ENCODE measurements at regions not wholly inside any gene's neighbourhood (a gene's known extent, or its start where the extent isn't known, plus 50 kb on each side); places are given as distances from the start of the nearest gene placed in this dataset.
A peak's percentile ranks its signal among the peaks of the same experiment; 100 is the strongest.

- no peak overlapping the region for H3K27ac Mint-ChIP-seq
- no peaks in the 10 kb centered on the region for H3K4me1 Mint-ChIP-seq
- no peaks in the 10 kb centered on the region for H3K27me3 Mint-ChIP-seq
- ChIA-PET CTCF (no interaction called here), POLR2A (no interaction called here)
- intact Hi-C loops (cut with DNase I, micrococcal nuclease): no loop called here
- no peaks in the 10 kb centered on the region for H3K9me3 Mint-ChIP-seq (ENCODE audit: low read depth)
- H3K36me3 Mint-ChIP-seq (ENCODE audit: low read depth): no peaks in the 10 kb centered on the region
- no peak for ATAC-seq
- no peak for DNase-seq
- H3K4me3 Mint-ChIP-seq: no peak overlapping the region
These were observed 152.7 kb downstream of the CHRM3 start for GRCh38 chr1:239539051-239539450.

GRCh38 chr1:239539812-239540211 lies 153.4 kb downstream of the CHRM3 start:
- Mint-ChIP-seq H3K9me3 (ENCODE audit: low read depth) (no peaks in the 10 kb centered on the region), H3K27ac (no peak overlapping the region), H3K27me3 (no peaks in the 10 kb centered on the region), H3K36me3 (ENCODE audit: low read depth) (no peaks in the 10 kb centered on the region), H3K4me3 (no peak overlapping the region), H3K4me1 (no peaks in the 10 kb centered on the region)
- CTCF ChIA-PET: no interaction called here
- POLR2A ChIA-PET: no interaction called here
- DNase-seq (no peak), ATAC-seq (no peak)
- intact Hi-C loops (cut with DNase I, micrococcal nuclease): no loop called here

- H3K4me3 Mint-ChIP-seq: no peak overlapping the region
- intact Hi-C loops (cut with DNase I, micrococcal nuclease): no loop called here
- peaks cover 6% of the 10 kb centered on the region for H3K36me3 Mint-ChIP-seq (ENCODE audit: low read depth)
- ATAC-seq (no peak), DNase-seq (no peak)
- POLR2A ChIA-PET: interaction anchor here (0.6 kb wide), 1 partner anchor 1296 kb away, joined by 3 read pairs; no protein-coding TSS in a partner anchor
- peaks cover 8% of the 10 kb centered on the region for H3K9me3 Mint-ChIP-seq (ENCODE audit: low read depth)
- no peak overlapping the region for H3K27ac Mint-ChIP-seq
- no peaks in the 10 kb centered on the region for H3K27me3 Mint-ChIP-seq
- peaks cover 17% of the 10 kb centered on the region for H3K4me1 Mint-ChIP-seq
- CTCF ChIA-PET: interaction anchor here (1.1 kb wide), 1 partner anchor 10 kb away, joined by 3 read pairs; no protein-coding TSS in a partner anchor
These were observed 157.5 kb downstream of the CHRM3 start for GRCh38 chr1:239543873-239544272.

- ATAC-seq (no peak), DNase-seq (no peak)
- Mint-ChIP-seq H3K4me3 (no peak overlapping the region), H3K27me3 (no peaks in the 10 kb centered on the region), H3K4me1 (peaks cover 17% of the 10 kb centered on the region), H3K36me3 (ENCODE audit: low read depth) (peaks cover 8% of the 10 kb centered on the region), H3K9me3 (ENCODE audit: low read depth) (peaks cover 8% of the 10 kb centered on the region), H3K27ac (no peak overlapping the region)
- ChIA-PET POLR2A (no interaction called here), CTCF (no interaction called here)
- intact Hi-C loops (cut with DNase I, micrococcal nuclease): no loop called here
These were observed 159.1 kb downstream of the CHRM3 start for GRCh38 chr1:239545466-239545865.

- no peaks in the 10 kb centered on the region for H3K27me3 Mint-ChIP-seq
These were observed 161.6 kb downstream of the CHRM3 start for GRCh38 chr1:239547987-239548386.

GRCh38 chr1:239550178-239550577 lies 163.8 kb downstream of the CHRM3 start:
- intact Hi-C loops (cut with DNase I, micrococcal nuclease): no loop called here
- Mint-ChIP-seq H3K36me3 (ENCODE audit: low read depth) (peaks cover 8% of the 10 kb centered on the region), H3K4me3 (no peak overlapping the region), H3K27me3 (no peaks in the 10 kb centered on the region), H3K4me1 (peaks cover 17% of the 10 kb centered on the region), H3K27ac (no peak overlapping the region), H3K9me3 (ENCODE audit: low read depth) (peaks cover 8% of the 10 kb centered on the region)
- POLR2A ChIA-PET: no interaction called here
- ATAC-seq: no peak
- DNase-seq: no peak
- CTCF ChIA-PET: no interaction called here

More at GRCh38 chr1:239547987-239548386, 161.6 kb downstream of the CHRM3 start:
- ATAC-seq (peak; percentile 78), DNase-seq (no peak)
- Mint-ChIP-seq H3K4me3 (peak overlapping the region; percentile 35), H3K4me1 (peaks cover 17% of the 10 kb centered on the region), H3K27ac (no peak overlapping the region), H3K9me3 (ENCODE audit: low read depth) (peaks cover 8% of the 10 kb centered on the region), H3K36me3 (ENCODE audit: low read depth) (peaks cover 8% of the 10 kb centered on the region)
- intact Hi-C loops (cut with DNase I, micrococcal nuclease): no loop called here
- POLR2A ChIA-PET: interaction anchor here (0.6 kb wide), 1 partner anchor 1863 kb away, joined by 3 read pairs; no protein-coding TSS in a partner anchor
- CTCF ChIA-PET: interaction anchor here (0.6 kb wide), 1 partner anchor 180 kb away, joined by 3 read pairs; no protein-coding TSS in a partner anchor

GRCh38 chr1:239555350-239555749 lies 169.0 kb downstream of the CHRM3 start:
- H3K27me3 Mint-ChIP-seq: no peaks in the 10 kb centered on the region
- no peak overlapping the region for H3K4me3 Mint-ChIP-seq
- no peaks in the 10 kb centered on the region for H3K9me3 Mint-ChIP-seq (ENCODE audit: low read depth)
- ChIA-PET CTCF (no interaction called here), POLR2A (no interaction called here)
- no peak overlapping the region for H3K27ac Mint-ChIP-seq
- no peaks in the 10 kb centered on the region for H3K36me3 Mint-ChIP-seq (ENCODE audit: low read depth)
- ATAC-seq: no peak
- no peak for DNase-seq
- intact Hi-C loops (cut with DNase I, micrococcal nuclease): no loop called here
- peaks cover 10% of the 10 kb centered on the region for H3K4me1 Mint-ChIP-seq

- ChIA-PET POLR2A (interaction anchor here (0.6 kb wide), 1 partner anchor 296 kb away, joined by 9 read pairs; no protein-coding TSS in a partner anchor), CTCF (no interaction called here)
- DNase-seq (no peak), ATAC-seq (no peak)
- Mint-ChIP-seq H3K36me3 (ENCODE audit: low read depth) (no peaks in the 10 kb centered on the region), H3K4me3 (no peak overlapping the region), H3K4me1 (peaks cover 10% of the 10 kb centered on the region), H3K27me3 (no peaks in the 10 kb centered on the region), H3K9me3 (ENCODE audit: low read depth) (no peaks in the 10 kb centered on the region), H3K27ac (peak overlapping the region; percentile 24)
- intact Hi-C loops (cut with DNase I, micrococcal nuclease): no loop called here
These were observed 172.2 kb downstream of the CHRM3 start for GRCh38 chr1:239558559-239558958.

GRCh38 chr1:239558991-239559390 lies 172.6 kb downstream of the CHRM3 start:
- CTCF ChIA-PET: no interaction called here
- H3K9me3 Mint-ChIP-seq (ENCODE audit: low read depth): no peaks in the 10 kb centered on the region
- POLR2A ChIA-PET: interaction anchor here (0.6 kb wide), 1 partner anchor 296 kb away, joined by 9 read pairs; no protein-coding TSS in a partner anchor

GRCh38 chr1:239560921-239561320 lies 174.6 kb downstream of the CHRM3 start:
- no peaks in the 10 kb centered on the region for H3K36me3 Mint-ChIP-seq (ENCODE audit: low read depth)
- H3K27ac Mint-ChIP-seq: no peak overlapping the region
- no peaks in the 10 kb centered on the region for H3K27me3 Mint-ChIP-seq
- no peaks in the 10 kb centered on the region for H3K9me3 Mint-ChIP-seq (ENCODE audit: low read depth)
- no peak for ATAC-seq
- ChIA-PET CTCF (interaction anchor here (1.0 kb wide), 1 partner anchor 9 kb away, joined by 3 read pairs; no protein-coding TSS in a partner anchor), POLR2A (no interaction called here)
- peaks cover 12% of the 10 kb centered on the region for H3K4me1 Mint-ChIP-seq
- no peak for DNase-seq
- H3K4me3 Mint-ChIP-seq: no peak overlapping the region
- intact Hi-C loops (cut with DNase I, micrococcal nuclease): no loop called here

More at GRCh38 chr1:239558991-239559390, 172.6 kb downstream of the CHRM3 start:
- no peak overlapping the region for H3K4me3 Mint-ChIP-seq
- DNase-seq (no peak), ATAC-seq (peak; percentile 64)
- no peaks in the 10 kb centered on the region for H3K36me3 Mint-ChIP-seq (ENCODE audit: low read depth)
- intact Hi-C loops (cut with DNase I, micrococcal nuclease): no loop called here
- peak overlapping the region; percentile 24 for H3K27ac Mint-ChIP-seq
- H3K27me3 Mint-ChIP-seq: no peaks in the 10 kb centered on the region
- peaks cover 10% of the 10 kb centered on the region for H3K4me1 Mint-ChIP-seq

GRCh38 chr1:239562095-239562494 lies 175.7 kb downstream of the CHRM3 start:
- Mint-ChIP-seq H3K36me3 (ENCODE audit: low read depth) (no peaks in the 10 kb centered on the region), H3K27me3 (no peaks in the 10 kb centered on the region), H3K9me3 (ENCODE audit: low read depth) (no peaks in the 10 kb centered on the region), H3K27ac (no peak overlapping the region), H3K4me1 (peaks cover 12% of the 10 kb centered on the region), H3K4me3 (no peak overlapping the region)
- CTCF ChIA-PET: interaction anchor here (0.7 kb wide), 1 partner anchor 51 kb away, joined by 4 read pairs; no protein-coding TSS in a partner anchor
- intact Hi-C loops (cut with DNase I, micrococcal nuclease): no loop called here
- no peak for DNase-seq
- POLR2A ChIA-PET: no interaction called here
- no peak for ATAC-seq

- H3K9me3 Mint-ChIP-seq (ENCODE audit: low read depth): peaks cover 1% of the 10 kb centered on the region
- intact Hi-C loops (cut with DNase I, micrococcal nuclease): no loop called here
- POLR2A ChIA-PET: no interaction called here
- H3K27me3 Mint-ChIP-seq: no peaks in the 10 kb centered on the region
- ATAC-seq: no peak
- no peaks in the 10 kb centered on the region for H3K36me3 Mint-ChIP-seq (ENCODE audit: low read depth)
- H3K27ac Mint-ChIP-seq: no peak overlapping the region
- DNase-seq: no peak
- H3K4me1 Mint-ChIP-seq: peaks cover 9% of the 10 kb centered on the region
- no peak overlapping the region for H3K4me3 Mint-ChIP-seq
- CTCF ChIA-PET: interaction anchor here (1.3 kb wide), 1 partner anchor 10 kb away, joined by 3 read pairs; no protein-coding TSS in a partner anchor
These were observed 177.3 kb downstream of the CHRM3 start for GRCh38 chr1:239563681-239564080.
